Vagina (tissue), 2 donors: ENCODE measurements at regions not wholly inside any gene's neighbourhood (a gene's known extent, or its start where the extent isn't known, plus 50 kb on each side); places are given as distances from the start of the nearest gene placed in this dataset.

Experiments
- DNase-seq, 2 donors: peaks; one replicate each; pipeline ENCODE4 v3.0.0-alpha.2; 2017; ENCODE audit errors: extremely low spot score in 2 of 2
- H3K27ac ChIP-seq: fragments of 200-600 bp; sonication (generic); one replicate; pipeline ENCODE4 v1.5.1; 2019
- H3K27me3 ChIP-seq: fragments of 200-600 bp; sonication (generic); one replicate; pipeline ENCODE4 v1.5.1; 2019
- H3K36me3 ChIP-seq, 2 donors: fragments of 200-600 bp; sonication (generic); one replicate each; pipeline ENCODE4 v1.5.1; 2017 to 2019
- H3K4me1 ChIP-seq: fragments of 200-600 bp; sonication (generic); one replicate; pipeline ENCODE4 v1.5.1; 2019
- H3K4me3 ChIP-seq, 2 donors: fragments of 200-600 bp; sonication (generic); 1 replicate in 1 of 2; 2 replicates in 1 of 2; pipeline ENCODE4 v1.5.1; 2016 to 2019
- H3K9me3 ChIP-seq: fragments of 200-600 bp; sonication (generic); one replicate; pipeline ENCODE4 v1.5.1; 2019
- CTCF ChIP-seq, 3 experiments: fragments of 450-650 bp in 2 of 3; fragments of 200-600 bp in 1 of 3; sonication (generic) in 1 of 3; IDR thresholded peaks; one replicate each; pipeline ENCODE4 v1.5.1; 2017 to 2019; ENCODE audit warnings: antibody characterized with exemption in 3 of 3, mild to moderate bottlenecking in 2 of 3, moderate library complexity in 2 of 3
- POLR2A ChIP-seq, 2 donors: fragments of 450-650 bp; IDR thresholded peaks; one replicate each; pipeline ENCODE4 v1.6.1; 2017; ENCODE audit warnings: antibody characterized with exemption in 2 of 2, mild to moderate bottlenecking in 2 of 2, moderate library complexity in 2 of 2
- POLR2AphosphoS5 ChIP-seq, 2 donors: sonication (generic); formaldehyde crosslinking; IDR thresholded peaks; one replicate each; pipeline ENCODE4 v1.9.0; 2017; ENCODE audit warnings: antibody characterized with exemption in 2 of 2, mild to moderate bottlenecking in 2 of 2, low read depth in 1 of 2; ENCODE audit not compliant: insufficient read depth in 1 of 2
- intact Hi-C: fragments of 100-400 bp; cut with DNase I; formaldehyde crosslinking; loops from one replicate; pipeline ENCODE4 v1.15.1; 2023

GRCh38 chr2:147019311-147019710, 825.5 kb upstream of the ACVR2A start:
- Histone ChIP-seq H3K27me3 (no peaks in the 10 kb centered on the region), H3K4me3 (no peak overlapping the region), H3K9me3 (no peaks in the 10 kb centered on the region), H3K36me3 (no peaks in the 10 kb centered on the region), H3K4me1 (no peaks in the 10 kb centered on the region), H3K27ac (no peak overlapping the region)
- intact Hi-C loops = no loop called here
- DNase-seq = no peak
- TF ChIP-seq POLR2A (IDR thresholded peaks at IDR 0.05) (no peak), POLR2AphosphoS5 (IDR thresholded peaks at IDR 0.05; ENCODE audit: insufficient read depth in 1 of 2, low read depth in 1 of 2) (no peak), CTCF (IDR thresholded peaks at IDR 0.05) (no peak)

GRCh38 chr2:147017951-147018645, 826.7 kb upstream of the ACVR2A start:
- no peak for DNase-seq
- Histone ChIP-seq H3K36me3 (no peaks in the 10 kb centered on the region), H3K9me3 (no peaks in the 10 kb centered on the region), H3K27ac (no peak overlapping the region), H3K4me1 (no peaks in the 10 kb centered on the region), H3K27me3 (no peaks in the 10 kb centered on the region), H3K4me3 (no peak overlapping the region)
- no peak for TF ChIP-seq CTCF (IDR thresholded peaks at IDR 0.05)
- no peak for TF ChIP-seq POLR2AphosphoS5 (IDR thresholded peaks at IDR 0.05; ENCODE audit: insufficient read depth in 1 of 2, low read depth in 1 of 2)
- no peak for TF ChIP-seq POLR2A (IDR thresholded peaks at IDR 0.05)
- intact Hi-C loops = no loop called here

GRCh38 chr2:147016181-147016580, 828.6 kb upstream of the ACVR2A start:
- no peaks in the 10 kb centered on the region for H3K4me1 ChIP-seq
- TF ChIP-seq POLR2AphosphoS5 (IDR thresholded peaks at IDR 0.05; ENCODE audit: insufficient read depth in 1 of 2, low read depth in 1 of 2) (no peak), CTCF (IDR thresholded peaks at IDR 0.05) (no peak)
- H3K9me3 ChIP-seq = no peaks in the 10 kb centered on the region
- H3K27ac ChIP-seq = no peak overlapping the region
- no peaks in the 10 kb centered on the region for H3K27me3 ChIP-seq
- intact Hi-C loops = no loop called here
- DNase-seq = no peak
- H3K4me3 ChIP-seq = no peak overlapping the region
- H3K36me3 ChIP-seq = no peaks in the 10 kb centered on the region

- no peak overlapping the region for H3K4me3 ChIP-seq
- no peaks in the 10 kb centered on the region for H3K9me3 ChIP-seq
- H3K36me3 ChIP-seq = no peaks in the 10 kb centered on the region
- no peak for DNase-seq
- no peaks in the 10 kb centered on the region for H3K4me1 ChIP-seq
- TF ChIP-seq POLR2A (IDR thresholded peaks at IDR 0.05) (no peak), CTCF (IDR thresholded peaks at IDR 0.05) (no peak), POLR2AphosphoS5 (IDR thresholded peaks at IDR 0.05; ENCODE audit: insufficient read depth in 1 of 2, low read depth in 1 of 2) (no peak)
- intact Hi-C loops = no loop called here
- no peaks in the 10 kb centered on the region for H3K27me3 ChIP-seq
- no peak overlapping the region for H3K27ac ChIP-seq
These were observed 829.2 kb upstream of the ACVR2A start for GRCh38 chr2:147015591-147015990.

GRCh38 chr2:147013696-147014392, 831.0 kb upstream of the ACVR2A start:
- Histone ChIP-seq H3K9me3 (no peaks in the 10 kb centered on the region), H3K36me3 (no peaks in the 10 kb centered on the region), H3K27me3 (no peaks in the 10 kb centered on the region), H3K4me1 (no peaks in the 10 kb centered on the region), H3K4me3 (no peak overlapping the region), H3K27ac (no peak overlapping the region)
- intact Hi-C loops = no loop called here
- TF ChIP-seq POLR2A (IDR thresholded peaks at IDR 0.05) = no peak
- no peak for TF ChIP-seq CTCF (IDR thresholded peaks at IDR 0.05)
- no peak for TF ChIP-seq POLR2AphosphoS5 (IDR thresholded peaks at IDR 0.05; ENCODE audit: insufficient read depth in 1 of 2, low read depth in 1 of 2)
- no peak for DNase-seq
